ENCODE measurements at regions not wholly inside any gene's neighbourhood (a gene's known extent, or its start where the extent isn't known, plus 50 kb on each side); places are given as distances from the start of the nearest gene placed in this dataset.

GRCh38 chr5:3281366-3281765 lies 314.3 kb upstream of the IRX1 start:
- peaks cover 5% of the 10 kb centered on the region for H3K4me1 ChIP-seq (ENCODE audit: insufficient read depth, low read length)
- no peaks in the 10 kb centered on the region for H3K9me3 ChIP-seq (ENCODE audit: low read length)
- H2AFZ ChIP-seq (ENCODE audit: low read depth, low read length), result no peak overlapping the region
- no peaks in the 10 kb centered on the region for H3K36me3 ChIP-seq (ENCODE audit: insufficient read depth, low read length)
- H3K27me3 ChIP-seq (ENCODE audit: insufficient read depth, low read length), result no peaks in the 10 kb centered on the region
- no peak overlapping the region for H3K4me3 ChIP-seq (ENCODE audit: low read length)

- H3K4me3 ChIP-seq (ENCODE audit: low read length), result no peak overlapping the region
- no peak overlapping the region for H2AFZ ChIP-seq (ENCODE audit: low read depth, low read length)
- no peaks in the 10 kb centered on the region for H3K36me3 ChIP-seq (ENCODE audit: insufficient read depth, low read length)
These were observed 317.0 kb upstream of the IRX1 start for GRCh38 chr5:3278643-3279042.

GRCh38 chr5:3277590-3278196 lies 317.9 kb upstream of the IRX1 start:
- no peaks in the 10 kb centered on the region for H3K36me3 ChIP-seq (ENCODE audit: insufficient read depth, low read length)
- H3K4me1 ChIP-seq (ENCODE audit: insufficient read depth, low read length), result peaks cover 5% of the 10 kb centered on the region
- no peak overlapping the region for H2AFZ ChIP-seq (ENCODE audit: low read depth, low read length)
- no peaks in the 10 kb centered on the region for H3K9me3 ChIP-seq (ENCODE audit: low read length)
- no peaks in the 10 kb centered on the region for H3K27me3 ChIP-seq (ENCODE audit: insufficient read depth, low read length)
- no peak overlapping the region for H3K4me3 ChIP-seq (ENCODE audit: low read length)

More at GRCh38 chr5:3278643-3279042, 317.0 kb upstream of the IRX1 start:
- no peaks in the 10 kb centered on the region for H3K9me3 ChIP-seq (ENCODE audit: low read length)
- H3K27me3 ChIP-seq (ENCODE audit: insufficient read depth, low read length), result no peaks in the 10 kb centered on the region
- peaks cover 5% of the 10 kb centered on the region for H3K4me1 ChIP-seq (ENCODE audit: insufficient read depth, low read length)

- Histone ChIP-seq H2AFZ (ENCODE audit: low read depth, low read length) (no peak overlapping the region), H3K36me3 (ENCODE audit: insufficient read depth, low read length) (no peaks in the 10 kb centered on the region), H3K4me3 (ENCODE audit: low read length) (no peak overlapping the region), H3K9me3 (ENCODE audit: low read length) (no peaks in the 10 kb centered on the region), H3K27me3 (ENCODE audit: insufficient read depth, low read length) (no peaks in the 10 kb centered on the region), H3K4me1 (ENCODE audit: insufficient read depth, low read length) (peaks cover 5% of the 10 kb centered on the region)
These were observed 318.7 kb upstream of the IRX1 start for GRCh38 chr5:3276896-3277295.

GRCh38 chr5:3269395-3270169 lies 326.1 kb upstream of the IRX1 start:
- Histone ChIP-seq H3K27me3 (ENCODE audit: insufficient read depth, low read length) (no peaks in the 10 kb centered on the region), H3K9me3 (ENCODE audit: low read length) (no peaks in the 10 kb centered on the region), H3K4me1 (ENCODE audit: insufficient read depth, low read length) (no peaks in the 10 kb centered on the region), H2AFZ (ENCODE audit: low read depth, low read length) (no peak overlapping the region), H3K4me3 (ENCODE audit: low read length) (no peak overlapping the region), H3K36me3 (ENCODE audit: insufficient read depth, low read length) (no peaks in the 10 kb centered on the region)

GRCh38 chr5:3268760-3269330 lies 326.8 kb upstream of the IRX1 start:
- H2AFZ ChIP-seq (ENCODE audit: low read depth, low read length), result no peak overlapping the region
- no peak overlapping the region for H3K4me3 ChIP-seq (ENCODE audit: low read length)
- H3K4me1 ChIP-seq (ENCODE audit: insufficient read depth, low read length), result no peaks in the 10 kb centered on the region
- H3K27me3 ChIP-seq (ENCODE audit: insufficient read depth, low read length), result no peaks in the 10 kb centered on the region
- H3K9me3 ChIP-seq (ENCODE audit: low read length), result no peaks in the 10 kb centered on the region
- no peaks in the 10 kb centered on the region for H3K36me3 ChIP-seq (ENCODE audit: insufficient read depth, low read length)

GRCh38 chr5:3266861-3267260 lies 328.8 kb upstream of the IRX1 start:
- no peak overlapping the region for H3K4me3 ChIP-seq (ENCODE audit: low read length)
- no peaks in the 10 kb centered on the region for H3K4me1 ChIP-seq (ENCODE audit: insufficient read depth, low read length)
- H2AFZ ChIP-seq (ENCODE audit: low read depth, low read length), result no peak overlapping the region
- no peaks in the 10 kb centered on the region for H3K27me3 ChIP-seq (ENCODE audit: insufficient read depth, low read length)
- no peaks in the 10 kb centered on the region for H3K9me3 ChIP-seq (ENCODE audit: low read length)
- no peaks in the 10 kb centered on the region for H3K36me3 ChIP-seq (ENCODE audit: insufficient read depth, low read length)

GRCh38 chr5:3265936-3266335 lies 329.7 kb upstream of the IRX1 start:
- no peaks in the 10 kb centered on the region for H3K27me3 ChIP-seq (ENCODE audit: insufficient read depth, low read length)
- H3K4me3 ChIP-seq (ENCODE audit: low read length), result no peak overlapping the region
- H3K36me3 ChIP-seq (ENCODE audit: insufficient read depth, low read length), result no peaks in the 10 kb centered on the region
- no peak overlapping the region for H2AFZ ChIP-seq (ENCODE audit: low read depth, low read length)
- no peaks in the 10 kb centered on the region for H3K9me3 ChIP-seq (ENCODE audit: low read length)
- no peaks in the 10 kb centered on the region for H3K4me1 ChIP-seq (ENCODE audit: insufficient read depth, low read length)

- H3K4me3 ChIP-seq (ENCODE audit: low read length), result no peak overlapping the region
- no peaks in the 10 kb centered on the region for H3K27me3 ChIP-seq (ENCODE audit: insufficient read depth, low read length)
- no peaks in the 10 kb centered on the region for H3K9me3 ChIP-seq (ENCODE audit: low read length)
- no peaks in the 10 kb centered on the region for H3K4me1 ChIP-seq (ENCODE audit: insufficient read depth, low read length)
- no peaks in the 10 kb centered on the region for H3K36me3 ChIP-seq (ENCODE audit: insufficient read depth, low read length)
- no peak overlapping the region for H2AFZ ChIP-seq (ENCODE audit: low read depth, low read length)
These were observed 330.3 kb upstream of the IRX1 start for GRCh38 chr5:3265131-3265885.

- H3K4me3 ChIP-seq (ENCODE audit: low read length), result no peak overlapping the region
- no peaks in the 10 kb centered on the region for H3K4me1 ChIP-seq (ENCODE audit: insufficient read depth, low read length)
- no peaks in the 10 kb centered on the region for H3K9me3 ChIP-seq (ENCODE audit: low read length)
- no peaks in the 10 kb centered on the region for H3K36me3 ChIP-seq (ENCODE audit: insufficient read depth, low read length)
- no peaks in the 10 kb centered on the region for H3K27me3 ChIP-seq (ENCODE audit: insufficient read depth, low read length)
- H2AFZ ChIP-seq (ENCODE audit: low read depth, low read length), result no peak overlapping the region
These were observed 333.2 kb upstream of the IRX1 start for GRCh38 chr5:3262451-3262850.

- H3K36me3 ChIP-seq (ENCODE audit: insufficient read depth, low read length), result no peaks in the 10 kb centered on the region
- no peaks in the 10 kb centered on the region for H3K9me3 ChIP-seq (ENCODE audit: low read length)
- no peaks in the 10 kb centered on the region for H3K27me3 ChIP-seq (ENCODE audit: insufficient read depth, low read length)
- H3K4me3 ChIP-seq (ENCODE audit: low read length), result no peak overlapping the region
- H3K4me1 ChIP-seq (ENCODE audit: insufficient read depth, low read length), result no peaks in the 10 kb centered on the region
- no peak overlapping the region for H2AFZ ChIP-seq (ENCODE audit: low read depth, low read length)
These were observed 334.6 kb upstream of the IRX1 start for GRCh38 chr5:3261081-3261480.

- H3K4me1 ChIP-seq (ENCODE audit: insufficient read depth, low read length), result no peaks in the 10 kb centered on the region
- no peak overlapping the region for H2AFZ ChIP-seq (ENCODE audit: low read depth, low read length)
- H3K9me3 ChIP-seq (ENCODE audit: low read length), result no peaks in the 10 kb centered on the region
- H3K36me3 ChIP-seq (ENCODE audit: insufficient read depth, low read length), result no peaks in the 10 kb centered on the region
- H3K27me3 ChIP-seq (ENCODE audit: insufficient read depth, low read length), result no peaks in the 10 kb centered on the region
- no peak overlapping the region for H3K4me3 ChIP-seq (ENCODE audit: low read length)
These were observed 337.6 kb upstream of the IRX1 start for GRCh38 chr5:3258050-3258449.

GRCh38 chr5:3252235-3252634 lies 343.4 kb upstream of the IRX1 start:
- no peaks in the 10 kb centered on the region for H3K27me3 ChIP-seq (ENCODE audit: insufficient read depth, low read length)
- no peaks in the 10 kb centered on the region for H3K36me3 ChIP-seq (ENCODE audit: insufficient read depth, low read length)
- H3K4me3 ChIP-seq (ENCODE audit: low read length), result no peak overlapping the region
- H3K9me3 ChIP-seq (ENCODE audit: low read length), result no peaks in the 10 kb centered on the region
- no peaks in the 10 kb centered on the region for H3K4me1 ChIP-seq (ENCODE audit: insufficient read depth, low read length)
- no peak overlapping the region for H2AFZ ChIP-seq (ENCODE audit: low read depth, low read length)

All from neuron (in vitro differentiated cells).